ENCODE measurements at regions not wholly inside any gene's neighbourhood (a gene's known extent, or its start where the extent isn't known, plus 50 kb on each side); places are given as distances from the start of the nearest gene placed in this dataset.
"Not testable (repeated sequence)": the region's sequence is repeated elsewhere in the genome, so short reads cannot be mapped to it uniquely, and the experiment has no call there.

GRCh38 chr10:29794776-29795611, 160.2 kb upstream of the SVIL start:
- DNase-seq (ENCODE audit: low spot score): no peak

GRCh38 chr10:29791773-29792172, 157.0 kb upstream of the SVIL start:
- DNase-seq (ENCODE audit: low spot score): no peak

- no peak for DNase-seq (ENCODE audit: low spot score)
These were observed 155.4 kb upstream of the SVIL start for GRCh38 chr10:29790207-29790606.

GRCh38 chr10:29788113-29788512, 153.3 kb upstream of the SVIL start:
- DNase-seq (ENCODE audit: low spot score): no peak

GRCh38 chr10:29785701-29786100, 150.9 kb upstream of the SVIL start:
- DNase-seq (ENCODE audit: low spot score): no peak

- DNase-seq (ENCODE audit: low spot score): peak; percentile 83
These were observed 149.5 kb upstream of the SVIL start for GRCh38 chr10:29784175-29784773.

- no peak for DNase-seq (ENCODE audit: low spot score)
These were observed 148.6 kb upstream of the SVIL start for GRCh38 chr10:29783201-29783947.

- DNase-seq (ENCODE audit: low spot score): no peak
These were observed 145.9 kb upstream of the SVIL start for GRCh38 chr10:29780639-29781038.

- no peak for DNase-seq (ENCODE audit: low spot score)
These were observed 145.3 kb upstream of the SVIL start for GRCh38 chr10:29780096-29780495.

- DNase-seq (ENCODE audit: low spot score): no peak
These were observed 141.5 kb upstream of the SVIL start for GRCh38 chr10:29776246-29776645.

GRCh38 chr10:29774475-29774874, 139.7 kb upstream of the SVIL start:
- DNase-seq (ENCODE audit: low spot score): no peak

- no peak for DNase-seq (ENCODE audit: low spot score)
These were observed 138.9 kb upstream of the SVIL start for GRCh38 chr10:29773675-29774091.

- no peak for DNase-seq (ENCODE audit: low spot score)
These were observed 137.6 kb upstream of the SVIL start for GRCh38 chr10:29772403-29772802.

- DNase-seq (ENCODE audit: low spot score): no peak
These were observed 136.6 kb upstream of the SVIL start for GRCh38 chr10:29771376-29771775.

- not testable (repeated sequence) for DNase-seq (ENCODE audit: low spot score)
These were observed 134.5 kb upstream of the SVIL start for GRCh38 chr10:29769277-29769676.

- no peak for DNase-seq (ENCODE audit: low spot score)
These were observed 133.2 kb upstream of the SVIL start for GRCh38 chr10:29767968-29768367.

GRCh38 chr10:29766753-29767152, 132.0 kb upstream of the SVIL start:
- no peak for DNase-seq (ENCODE audit: low spot score)

GRCh38 chr10:29765330-29765729, 130.6 kb upstream of the SVIL start:
- no peak for DNase-seq (ENCODE audit: low spot score)

- no peak for DNase-seq (ENCODE audit: low spot score)
These were observed 128.6 kb upstream of the SVIL start for GRCh38 chr10:29763396-29763795.

- DNase-seq (ENCODE audit: low spot score): no peak
These were observed 127.1 kb upstream of the SVIL start for GRCh38 chr10:29761916-29762315.

GRCh38 chr10:29760138-29760900, 125.5 kb upstream of the SVIL start:
- no peak for DNase-seq (ENCODE audit: low spot score)
